ENCODE measurements at regions not wholly inside any gene's neighbourhood (a gene's known extent, or its start where the extent isn't known, plus 50 kb on each side); places are given as distances from the start of the nearest gene placed in this dataset.

DNA sequence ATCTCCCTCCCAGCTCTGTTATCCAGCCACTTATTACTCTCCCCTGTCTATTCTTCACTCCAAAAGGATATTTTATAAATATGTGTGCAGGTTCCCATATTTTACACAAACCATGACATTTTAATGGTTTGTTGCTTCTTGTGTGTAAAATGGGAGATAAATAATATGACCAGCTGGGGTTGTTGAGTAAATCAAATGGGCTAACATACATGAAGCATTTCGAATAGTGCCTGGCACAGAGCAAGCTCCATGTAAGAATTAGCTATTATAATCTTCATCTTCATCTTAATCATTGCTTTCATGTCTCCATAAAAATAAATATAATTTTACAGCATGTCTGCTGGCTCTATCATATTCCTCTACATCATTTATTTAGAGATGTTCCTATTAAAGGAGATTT, 283.1 kb downstream of the RAD51AP2 start:
- TF ChIP-seq, protein P1, sequence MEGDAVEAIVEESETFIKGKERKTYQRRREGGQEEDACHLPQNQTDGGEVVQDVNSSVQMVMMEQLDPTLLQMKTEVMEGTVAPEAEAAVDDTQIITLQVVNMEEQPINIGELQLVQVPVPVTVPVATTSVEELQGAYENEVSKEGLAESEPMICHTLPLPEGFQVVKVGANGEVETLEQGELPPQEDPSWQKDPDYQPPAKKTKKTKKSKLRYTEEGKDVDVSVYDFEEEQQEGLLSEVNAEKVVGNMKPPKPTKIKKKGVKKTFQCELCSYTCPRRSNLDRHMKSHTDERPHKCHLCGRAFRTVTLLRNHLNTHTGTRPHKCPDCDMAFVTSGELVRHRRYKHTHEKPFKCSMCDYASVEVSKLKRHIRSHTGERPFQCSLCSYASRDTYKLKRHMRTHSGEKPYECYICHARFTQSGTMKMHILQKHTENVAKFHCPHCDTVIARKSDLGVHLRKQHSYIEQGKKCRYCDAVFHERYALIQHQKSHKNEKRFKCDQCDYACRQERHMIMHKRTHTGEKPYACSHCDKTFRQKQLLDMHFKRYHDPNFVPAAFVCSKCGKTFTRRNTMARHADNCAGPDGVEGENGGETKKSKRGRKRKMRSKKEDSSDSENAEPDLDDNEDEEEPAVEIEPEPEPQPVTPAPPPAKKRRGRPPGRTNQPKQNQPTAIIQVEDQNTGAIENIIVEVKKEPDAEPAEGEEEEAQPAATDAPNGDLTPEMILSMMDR (IDR thresholded peaks at IDR 0.05) = no peak
- no peak for TF ChIP-seq EP300 (IDR thresholded peaks at IDR 0.05)
- no peak for TF ChIP-seq POLR2A (IDR thresholded peaks at IDR 0.05)

All from sigmoid colon (tissue), 4 donors.